ENCODE measurements at regions not wholly inside any gene's neighbourhood (a gene's known extent, or its start where the extent isn't known, plus 50 kb on each side); places are given as distances from the start of the nearest gene placed in this dataset.

DNA sequence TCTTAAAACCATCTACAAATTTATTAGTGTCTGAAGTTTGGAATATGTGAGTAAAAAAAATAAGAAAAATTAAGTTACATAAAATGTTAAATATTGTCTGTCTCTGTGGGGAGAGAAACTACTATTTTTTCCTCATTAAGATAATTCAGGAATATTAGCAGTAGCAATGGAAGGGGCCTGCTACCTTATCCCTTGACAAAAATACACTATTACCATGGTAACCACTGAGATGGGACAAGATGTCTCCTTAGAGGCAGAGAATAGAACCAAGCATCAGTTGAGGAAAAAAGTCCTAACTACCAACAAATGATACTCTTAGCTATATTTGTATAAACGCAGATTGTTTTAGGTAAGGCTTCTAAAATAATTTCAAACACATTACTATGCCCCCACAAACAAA, 150.7 kb upstream of the LSM8 start:
- H3K79me2 ChIP-seq (replicated peaks; ENCODE audit: insufficient read depth, low read length), result no peaks in the 10 kb centered on the region
- H3F3A ChIP-seq (ENCODE audit: insufficient read depth, low read length, poor library complexity, severe bottlenecking), result no peaks in the 10 kb centered on the region
- no peaks in the 10 kb centered on the region for H3K9me3 ChIP-seq (ENCODE audit: low read length)
- H3K9ac ChIP-seq (ENCODE audit: low read length), result no peak overlapping the region
- H4K20me1 ChIP-seq (ENCODE audit: insufficient read depth), result no peaks in the 10 kb centered on the region
- H3K4me3 ChIP-seq (ENCODE audit: low read length), result no peak overlapping the region
- no peak overlapping the region for H2AFZ ChIP-seq (ENCODE audit: low read depth, low read length)
- H3K27ac ChIP-seq (ENCODE audit: low read length), result no peak overlapping the region
- H3K36me3 ChIP-seq (ENCODE audit: insufficient read depth, low read length), result no peaks in the 10 kb centered on the region
- H3K9me2 ChIP-seq (ENCODE audit: insufficient read depth, low read length), result no peaks in the 10 kb centered on the region
- TF ChIP-seq SMC3 (conservative IDR thresholded peaks at IDR 0.05; ENCODE audit: poor library complexity) (no peak), EZH2 (IDR thresholded peaks at IDR 0.05; ENCODE audit: borderline replicate concordance, insufficient read depth, low read length, poor library complexity, severe bottlenecking) (no peak), POLR2AphosphoS5 (IDR thresholded peaks at IDR 0.05) (no peak), EP300 (conservative IDR thresholded peaks at IDR 0.05; ENCODE audit: poor library complexity, severe bottlenecking) (no peak), TAF1 (IDR thresholded peaks at IDR 0.05; ENCODE audit: low read depth) (no peak), MXI1 (conservative IDR thresholded peaks at IDR 0.05; ENCODE audit: poor library complexity, severe bottlenecking) (no peak), RAD21 (conservative IDR thresholded peaks at IDR 0.05) (no peak)
- TF ChIP-seq, protein P1, sequence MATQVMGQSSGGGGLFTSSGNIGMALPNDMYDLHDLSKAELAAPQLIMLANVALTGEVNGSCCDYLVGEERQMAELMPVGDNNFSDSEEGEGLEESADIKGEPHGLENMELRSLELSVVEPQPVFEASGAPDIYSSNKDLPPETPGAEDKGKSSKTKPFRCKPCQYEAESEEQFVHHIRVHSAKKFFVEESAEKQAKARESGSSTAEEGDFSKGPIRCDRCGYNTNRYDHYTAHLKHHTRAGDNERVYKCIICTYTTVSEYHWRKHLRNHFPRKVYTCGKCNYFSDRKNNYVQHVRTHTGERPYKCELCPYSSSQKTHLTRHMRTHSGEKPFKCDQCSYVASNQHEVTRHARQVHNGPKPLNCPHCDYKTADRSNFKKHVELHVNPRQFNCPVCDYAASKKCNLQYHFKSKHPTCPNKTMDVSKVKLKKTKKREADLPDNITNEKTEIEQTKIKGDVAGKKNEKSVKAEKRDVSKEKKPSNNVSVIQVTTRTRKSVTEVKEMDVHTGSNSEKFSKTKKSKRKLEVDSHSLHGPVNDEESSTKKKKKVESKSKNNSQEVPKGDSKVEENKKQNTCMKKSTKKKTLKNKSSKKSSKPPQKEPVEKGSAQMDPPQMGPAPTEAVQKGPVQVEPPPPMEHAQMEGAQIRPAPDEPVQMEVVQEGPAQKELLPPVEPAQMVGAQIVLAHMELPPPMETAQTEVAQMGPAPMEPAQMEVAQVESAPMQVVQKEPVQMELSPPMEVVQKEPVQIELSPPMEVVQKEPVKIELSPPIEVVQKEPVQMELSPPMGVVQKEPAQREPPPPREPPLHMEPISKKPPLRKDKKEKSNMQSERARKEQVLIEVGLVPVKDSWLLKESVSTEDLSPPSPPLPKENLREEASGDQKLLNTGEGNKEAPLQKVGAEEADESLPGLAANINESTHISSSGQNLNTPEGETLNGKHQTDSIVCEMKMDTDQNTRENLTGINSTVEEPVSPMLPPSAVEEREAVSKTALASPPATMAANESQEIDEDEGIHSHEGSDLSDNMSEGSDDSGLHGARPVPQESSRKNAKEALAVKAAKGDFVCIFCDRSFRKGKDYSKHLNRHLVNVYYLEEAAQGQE (IDR thresholded peaks at IDR 0.05; ENCODE audit: borderline replicate concordance), result no peak
- TF ChIP-seq, protein P2, sequence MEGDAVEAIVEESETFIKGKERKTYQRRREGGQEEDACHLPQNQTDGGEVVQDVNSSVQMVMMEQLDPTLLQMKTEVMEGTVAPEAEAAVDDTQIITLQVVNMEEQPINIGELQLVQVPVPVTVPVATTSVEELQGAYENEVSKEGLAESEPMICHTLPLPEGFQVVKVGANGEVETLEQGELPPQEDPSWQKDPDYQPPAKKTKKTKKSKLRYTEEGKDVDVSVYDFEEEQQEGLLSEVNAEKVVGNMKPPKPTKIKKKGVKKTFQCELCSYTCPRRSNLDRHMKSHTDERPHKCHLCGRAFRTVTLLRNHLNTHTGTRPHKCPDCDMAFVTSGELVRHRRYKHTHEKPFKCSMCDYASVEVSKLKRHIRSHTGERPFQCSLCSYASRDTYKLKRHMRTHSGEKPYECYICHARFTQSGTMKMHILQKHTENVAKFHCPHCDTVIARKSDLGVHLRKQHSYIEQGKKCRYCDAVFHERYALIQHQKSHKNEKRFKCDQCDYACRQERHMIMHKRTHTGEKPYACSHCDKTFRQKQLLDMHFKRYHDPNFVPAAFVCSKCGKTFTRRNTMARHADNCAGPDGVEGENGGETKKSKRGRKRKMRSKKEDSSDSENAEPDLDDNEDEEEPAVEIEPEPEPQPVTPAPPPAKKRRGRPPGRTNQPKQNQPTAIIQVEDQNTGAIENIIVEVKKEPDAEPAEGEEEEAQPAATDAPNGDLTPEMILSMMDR (IDR thresholded peaks at IDR 0.05; ENCODE audit: poor library complexity, severe bottlenecking), result no peak
- no peak overlapping the region for H3K4me2 ChIP-seq (ENCODE audit: low read length)
- H3K27me3 ChIP-seq (ENCODE audit: insufficient read depth, low read depth, low read length), result no peaks in the 10 kb centered on the region

DNA sequence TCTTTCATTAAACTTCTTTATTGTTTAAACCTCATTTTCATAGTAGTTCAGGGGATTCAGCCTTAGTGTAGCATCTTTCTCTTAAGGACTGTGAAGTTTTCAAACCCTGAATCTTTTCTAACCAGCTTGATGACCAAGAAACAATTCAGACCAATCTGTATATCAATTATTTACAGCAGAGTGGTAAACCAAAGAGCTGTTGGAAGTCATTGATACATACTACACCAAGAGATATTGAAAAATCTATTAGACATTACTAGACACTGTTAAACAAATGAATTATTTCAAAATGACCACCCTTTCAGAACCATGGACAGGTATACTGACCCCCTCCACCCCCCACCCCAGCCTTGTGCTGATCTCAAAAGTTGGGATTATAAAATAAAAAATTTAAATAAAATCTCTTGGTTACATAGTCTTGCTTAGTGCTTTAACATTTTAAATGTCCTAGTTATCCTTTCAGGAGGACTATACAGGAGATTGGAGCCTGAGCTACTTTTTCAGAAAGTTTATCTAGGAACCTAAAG, 143.9 kb upstream of the LSM8 start:
- no peaks in the 10 kb centered on the region for H3K9me2 ChIP-seq (ENCODE audit: insufficient read depth, low read length)
- no peaks in the 10 kb centered on the region for H3K79me2 ChIP-seq (replicated peaks; ENCODE audit: insufficient read depth, low read length)
- no peaks in the 10 kb centered on the region for H3F3A ChIP-seq (ENCODE audit: insufficient read depth, low read length, poor library complexity, severe bottlenecking)
- no peaks in the 10 kb centered on the region for H3K9me3 ChIP-seq (ENCODE audit: low read length)
- no peak overlapping the region for H3K4me3 ChIP-seq (ENCODE audit: low read length)
- H3K36me3 ChIP-seq (ENCODE audit: insufficient read depth, low read length), result no peaks in the 10 kb centered on the region
- no peak for TF ChIP-seq EP300 (conservative IDR thresholded peaks at IDR 0.05; ENCODE audit: poor library complexity, severe bottlenecking)
- H3K27ac ChIP-seq (ENCODE audit: low read length), result no peak overlapping the region
- no peak overlapping the region for H3K4me2 ChIP-seq (ENCODE audit: low read length)
- H4K20me1 ChIP-seq (ENCODE audit: insufficient read depth), result no peaks in the 10 kb centered on the region
- H3K27me3 ChIP-seq (ENCODE audit: insufficient read depth, low read depth, low read length), result no peaks in the 10 kb centered on the region
- no peak overlapping the region for H3K9ac ChIP-seq (ENCODE audit: low read length)
- H2AFZ ChIP-seq (ENCODE audit: low read depth, low read length), result no peak overlapping the region

DNA sequence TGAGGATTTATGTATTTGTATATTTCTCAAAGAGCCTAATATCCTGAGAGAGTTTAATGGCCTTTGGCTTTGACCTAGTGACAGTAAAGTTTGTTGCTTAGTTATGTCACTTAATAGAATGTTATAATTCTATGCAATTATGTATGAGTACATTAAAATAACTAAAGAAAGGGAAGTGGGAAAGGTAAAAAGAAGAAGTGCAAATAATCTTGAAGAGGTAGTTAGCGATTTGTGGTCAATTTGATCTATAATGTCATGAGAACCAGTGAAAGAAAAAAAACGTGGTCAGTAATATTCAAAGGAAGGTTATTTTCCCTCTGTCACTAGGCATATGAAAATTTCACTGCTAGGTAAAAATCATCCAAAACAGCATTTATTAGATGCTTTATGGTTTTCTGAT, 143.4 kb upstream of the LSM8 start:
- no peak overlapping the region for H3K4me3 ChIP-seq (ENCODE audit: low read length)

More for the DNA sequence above, 143.4 kb upstream of the LSM8 start:
- no peaks in the 10 kb centered on the region for H3K36me3 ChIP-seq (ENCODE audit: insufficient read depth, low read length)
- H3F3A ChIP-seq (ENCODE audit: insufficient read depth, low read length, poor library complexity, severe bottlenecking), result no peaks in the 10 kb centered on the region
- no peaks in the 10 kb centered on the region for H3K9me2 ChIP-seq (ENCODE audit: insufficient read depth, low read length)
- no peak for TF ChIP-seq MXI1 (conservative IDR thresholded peaks at IDR 0.05; ENCODE audit: poor library complexity, severe bottlenecking)
- H3K27ac ChIP-seq (ENCODE audit: low read length), result no peak overlapping the region
- H3K79me2 ChIP-seq (replicated peaks; ENCODE audit: insufficient read depth, low read length), result no peaks in the 10 kb centered on the region
- H3K4me2 ChIP-seq (ENCODE audit: low read length), result no peak overlapping the region
- no peaks in the 10 kb centered on the region for H3K9me3 ChIP-seq (ENCODE audit: low read length)
- no peak overlapping the region for H3K9ac ChIP-seq (ENCODE audit: low read length)
- H3K27me3 ChIP-seq (ENCODE audit: insufficient read depth, low read depth, low read length), result no peaks in the 10 kb centered on the region
- no peaks in the 10 kb centered on the region for H4K20me1 ChIP-seq (ENCODE audit: insufficient read depth)
- no peak overlapping the region for H2AFZ ChIP-seq (ENCODE audit: low read depth, low read length)

Measured in neural cell (in vitro differentiated cells).